ENCODE measurements at regions not wholly inside any gene's neighbourhood (a gene's known extent, or its start where the extent isn't known, plus 50 kb on each side); places are given as distances from the start of the nearest gene placed in this dataset.

GRCh38 chr2:105959357-105959756, 214.6 kb downstream of the NCK2 start:
- no peak for TF ChIP-seq POLR2AphosphoS5 (IDR thresholded peaks at IDR 0.05; ENCODE audit: low read depth, low read length)
- no peak for TF ChIP-seq SIX5 (IDR thresholded peaks at IDR 0.05; ENCODE audit: low read depth, low read length)

Data from H1 (cell line).